Activated CD8-positive, alpha-beta T cell treated with anti-CD3 and anti-CD28 coated beads for 36 hours (primary cell): ENCODE measurements at regions not wholly inside any gene's neighbourhood (a gene's known extent, or its start where the extent isn't known, plus 50 kb on each side); places are given as distances from the start of the nearest gene placed in this dataset.

Source experiments
- ATAC-seq: fragments of 200-7000 bp; cut with Tn5 transposase; one replicate; pipeline ENCODE4 v1.10.0; 2021; ENCODE audit warnings: mild to moderate bottlenecking, moderate library complexity
- CTCF ChIA-PET: fragments of 350-600 bp; sonication (Branson Sonifier 250); formaldehyde crosslinking; loops from one replicate; lab custom pipeline; 2021; ENCODE audit warnings: antibody characterized with exemption; lab: Charles Lee
- POLR2A ChIA-PET: fragments of 350-600 bp; sonication (Branson Sonifier 250); formaldehyde crosslinking; loops from one replicate; lab custom pipeline; 2021; ENCODE audit warnings: antibody characterized with exemption; lab: Charles Lee
- DNase-seq: peaks from one replicate; pipeline ENCODE4 v3.0.0-alpha.2; 2020
- H3K27ac Mint-ChIP-seq: one replicate; pipeline ENCODE4 v1.8.0; 2021; ENCODE audit warnings: mild to moderate bottlenecking, mixed read lengths
- H3K27me3 Mint-ChIP-seq: one replicate; pipeline ENCODE4 v1.8.0; 2021; ENCODE audit warnings: mixed read lengths
- H3K36me3 Mint-ChIP-seq: one replicate; pipeline ENCODE4 v1.8.0; 2021; ENCODE audit warnings: low read depth, mixed read lengths
- H3K4me1 Mint-ChIP-seq: one replicate; pipeline ENCODE4 v1.8.0; 2021; ENCODE audit warnings: low read depth, mixed read lengths
- H3K4me3 Mint-ChIP-seq: one replicate; pipeline ENCODE4 v1.8.0; 2021; ENCODE audit warnings: mild to moderate bottlenecking, moderate library complexity, mixed read lengths
- H3K9me3 Mint-ChIP-seq: one replicate; pipeline ENCODE4 v1.8.0; 2021; ENCODE audit warnings: mixed read lengths
- CTCF ChIP-seq: fragments of 200-600 bp; IDR thresholded peaks from one replicate; pipeline ENCODE4 v1.8.0; 2022; ENCODE audit warnings: antibody characterized with exemption, mild to moderate bottlenecking
- intact Hi-C: fragments of 100-400 bp; cut with micrococcal nuclease; formaldehyde crosslinking; loops from one replicate; pipeline ENCODE4 v1.10.0; 2022

DNA sequence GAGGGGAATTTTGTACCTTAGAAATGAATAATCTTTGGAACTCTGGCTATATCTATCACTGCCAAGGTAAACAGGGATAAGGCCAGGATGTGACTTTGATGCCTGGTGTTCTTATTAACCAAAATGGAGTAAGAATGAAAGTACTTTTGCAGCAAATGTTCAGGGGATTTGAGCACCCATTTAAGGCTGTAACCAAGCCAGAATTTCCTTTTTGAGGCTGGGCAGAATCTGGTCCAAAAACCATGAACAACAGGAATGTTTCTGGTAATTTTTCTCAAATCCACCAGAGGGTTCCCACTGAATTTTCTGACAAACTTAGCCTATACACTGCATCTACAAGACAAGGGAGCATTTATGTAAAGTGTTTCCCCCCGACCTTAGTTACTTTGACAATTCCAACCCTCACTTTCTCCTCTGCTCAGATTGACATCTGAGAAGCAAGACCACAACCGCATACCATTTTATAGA is 120.6 kb downstream of the BAMBI start:
- POLR2A ChIA-PET, result no interaction called here
- no peaks in the 10 kb centered on the region for H3K36me3 Mint-ChIP-seq
- no peak overlapping the region for H3K4me3 Mint-ChIP-seq
- H3K27ac Mint-ChIP-seq, result no peak overlapping the region
- H3K27me3 Mint-ChIP-seq, result no peaks in the 10 kb centered on the region
- no peak for DNase-seq
- H3K4me1 Mint-ChIP-seq, result no peaks in the 10 kb centered on the region
- CTCF ChIA-PET, result no interaction called here
- no peak for ATAC-seq
- H3K9me3 Mint-ChIP-seq, result no peaks in the 10 kb centered on the region
- TF ChIP-seq CTCF, result no peak
- intact Hi-C loops, result no loop called here

DNA sequence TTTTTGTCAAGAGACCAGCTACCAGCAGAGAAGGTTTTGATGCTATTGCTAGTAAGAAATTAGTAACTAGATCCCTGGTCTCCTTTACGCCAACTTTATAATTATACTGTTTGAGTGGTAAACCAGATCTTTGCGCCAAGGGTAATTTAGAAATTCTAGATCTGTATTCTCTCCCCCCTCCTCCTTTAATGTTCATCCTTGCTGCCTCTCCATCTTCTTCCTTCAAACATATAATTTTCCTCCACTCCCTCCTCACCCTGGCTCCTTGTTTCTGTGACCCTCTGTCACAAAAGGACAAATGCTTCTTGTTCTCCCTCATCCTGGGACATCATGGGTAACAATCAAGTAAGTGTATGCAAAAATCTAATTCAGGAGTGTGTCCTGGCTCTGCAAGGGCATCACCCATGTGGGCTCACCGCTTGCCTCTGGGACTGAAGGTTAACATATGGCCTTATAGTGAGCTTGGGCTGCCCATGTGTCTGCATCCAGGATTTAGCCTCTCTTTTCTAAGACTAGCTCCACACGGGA is 121.2 kb downstream of the BAMBI start:
- no peaks in the 10 kb centered on the region for H3K36me3 Mint-ChIP-seq
- H3K4me3 Mint-ChIP-seq, result no peak overlapping the region
- ChIA-PET POLR2A (no interaction called here), CTCF (no interaction called here)
- no peak for ATAC-seq
- TF ChIP-seq CTCF, result no peak
- DNase-seq, result no peak
- no peaks in the 10 kb centered on the region for H3K4me1 Mint-ChIP-seq
- no peak overlapping the region for H3K27ac Mint-ChIP-seq
- intact Hi-C loops, result no loop called here
- no peaks in the 10 kb centered on the region for H3K9me3 Mint-ChIP-seq
- no peaks in the 10 kb centered on the region for H3K27me3 Mint-ChIP-seq

GRCh38 chr10:28798964-28799363 is 121.6 kb downstream of the BAMBI start:
- Mint-ChIP-seq H3K9me3 (no peaks in the 10 kb centered on the region), H3K27me3 (no peaks in the 10 kb centered on the region), H3K27ac (no peak overlapping the region), H3K4me1 (no peaks in the 10 kb centered on the region), H3K4me3 (no peak overlapping the region), H3K36me3 (no peaks in the 10 kb centered on the region)
- no peak for DNase-seq
- POLR2A ChIA-PET, result no interaction called here
- no peak for TF ChIP-seq CTCF
- no peak for ATAC-seq
- intact Hi-C loops, result no loop called here
- CTCF ChIA-PET, result no interaction called here

DNA sequence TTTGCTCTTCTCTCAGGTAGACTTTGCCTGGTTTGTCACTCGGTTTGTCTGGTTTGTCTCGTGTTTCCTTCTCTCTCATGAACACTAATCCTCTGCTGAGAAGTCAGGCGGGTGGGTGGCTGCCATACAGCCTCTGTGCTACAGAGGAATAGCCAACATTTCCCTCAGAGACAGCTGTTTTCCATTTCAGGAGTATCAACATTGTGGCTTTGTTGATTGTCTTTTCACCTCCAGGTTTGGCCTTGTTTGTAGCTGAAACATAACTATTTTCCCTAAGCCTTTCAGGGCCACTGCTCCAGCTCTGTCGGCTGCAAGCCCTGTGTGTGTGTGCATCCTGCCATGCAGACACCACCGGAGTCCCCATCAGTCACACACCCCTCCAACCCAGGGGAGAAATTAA is 122.8 kb downstream of the BAMBI start:
- intact Hi-C loops, result no loop called here
- Mint-ChIP-seq H3K4me1 (no peaks in the 10 kb centered on the region), H3K9me3 (no peaks in the 10 kb centered on the region), H3K27ac (no peak overlapping the region), H3K27me3 (peaks cover 2% of the 10 kb centered on the region), H3K4me3 (no peak overlapping the region), H3K36me3 (no peaks in the 10 kb centered on the region)
- TF ChIP-seq CTCF, result no peak
- CTCF ChIA-PET, result no interaction called here
- DNase-seq (no peak), ATAC-seq (no peak)
- POLR2A ChIA-PET, result no interaction called here

DNA sequence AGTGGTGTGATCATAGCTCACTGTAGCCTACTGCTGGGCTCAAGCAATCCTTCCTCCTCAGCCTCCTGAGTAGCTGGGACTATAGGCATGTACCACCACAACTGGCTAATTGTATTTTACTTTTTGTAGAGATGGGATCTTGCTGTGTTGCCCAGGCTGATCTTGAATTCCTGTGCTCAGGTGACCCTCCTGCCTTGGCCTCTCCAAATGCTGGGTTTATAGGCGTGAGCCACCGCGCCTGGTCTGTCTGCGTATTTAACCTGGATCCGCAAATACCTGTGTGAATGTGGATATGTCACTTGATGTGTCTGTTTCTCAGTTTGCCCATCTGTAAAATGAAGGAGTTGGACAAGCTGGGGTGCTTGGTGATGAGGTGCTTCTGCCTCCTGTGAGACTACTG is 123.9 kb downstream of the BAMBI start:
- Mint-ChIP-seq H3K4me1 (no peaks in the 10 kb centered on the region), H3K36me3 (no peaks in the 10 kb centered on the region), H3K4me3 (no peak overlapping the region), H3K9me3 (no peaks in the 10 kb centered on the region), H3K27me3 (peaks cover 5% of the 10 kb centered on the region), H3K27ac (no peak overlapping the region)
- ChIA-PET CTCF (no interaction called here), POLR2A (no interaction called here)
- ATAC-seq, result no peak
- DNase-seq, result no peak
- no peak for TF ChIP-seq CTCF
- intact Hi-C loops, result no loop called here
